DND-41 (cell line): ENCODE measurements at regions not wholly inside any gene's neighbourhood (a gene's known extent, or its start where the extent isn't known, plus 50 kb on each side); places are given as distances from the start of the nearest gene placed in this dataset.

Experiments used
- ATAC-seq: fragments of 200-7000 bp; cut with Tn5 transposase; 3 replicates; pipeline ENCODE4 v1.9.1; 2021; ENCODE audit warnings: low read depth; ENCODE audit not compliant: insufficient read depth
- DNase-seq: peaks from one replicate; pipeline ENCODE4 v3.0.0-alpha.2; 2020
- H2AFZ ChIP-seq: 2 replicates; pipeline ENCODE4 v1.6.0; 2012; ENCODE audit warnings: low read depth, low read length
- H3K27ac ChIP-seq: 2 replicates; pipeline ENCODE4 v1.5.1; 2012; ENCODE audit warnings: low read length, inconsistent platforms
- H3K27me3 ChIP-seq: fragments of 200-600 bp; sonication (generic); 2 replicates; pipeline ENCODE4 v1.6.0; 2012; ENCODE audit warnings: low read length, mild to moderate bottlenecking, inconsistent platforms; ENCODE audit not compliant: insufficient read depth, poor library complexity
- H3K36me3 ChIP-seq: 2 replicates; pipeline ENCODE4 v1.5.1; 2012; ENCODE audit warnings: low read length, inconsistent platforms; ENCODE audit not compliant: insufficient read depth
- H3K4me1 ChIP-seq: 2 replicates; pipeline ENCODE4 v1.5.1; 2012; ENCODE audit warnings: mild to moderate bottlenecking, low read length; ENCODE audit not compliant: insufficient read depth
- H3K4me2 ChIP-seq: 2 replicates; pipeline ENCODE4 v1.6.0; 2012; ENCODE audit warnings: mild to moderate bottlenecking, moderate library complexity, low read length, inconsistent platforms; ENCODE audit not compliant: insufficient read depth
- H3K4me3 ChIP-seq, 2 experiments: fragments of 200-600 bp in 1 of 2; shearing (Covaris generic) in 1 of 2; 2 replicates each; pipeline ENCODE4 v1.5.1; 2012 to 2016; ENCODE audit warnings: inconsistent platforms in 2 of 2, low read length in 2 of 2, mild to moderate bottlenecking in 2 of 2, low read depth in 1 of 2, moderate library complexity in 1 of 2
- H3K79me2 ChIP-seq: 2 replicates; pipeline ENCODE4 v1.6.0; 2012; ENCODE audit warnings: low read length, inconsistent platforms; ENCODE audit not compliant: insufficient read depth
- H3K9ac ChIP-seq: 2 replicates; pipeline ENCODE4 v1.6.0; 2012; ENCODE audit warnings: low read depth, mild to moderate bottlenecking, inconsistent platforms, low read length, moderate library complexity
- H3K9me3 ChIP-seq: 2 replicates; pipeline ENCODE4 v1.5.1; 2012; ENCODE audit warnings: low read length, moderate library complexity, mild to moderate bottlenecking, inconsistent platforms; ENCODE audit not compliant: insufficient read depth, severe bottlenecking
- H4K20me1 ChIP-seq: 2 replicates; pipeline ENCODE4 v1.6.0; 2012; ENCODE audit warnings: low read length; ENCODE audit not compliant: insufficient read depth
- CTCF ChIP-seq: IDR thresholded peaks from 2 replicates; pipeline ENCODE4 v1.5.1; 2012; ENCODE audit warnings: borderline replicate concordance, low read length, moderate library complexity, mild to moderate bottlenecking; ENCODE audit not compliant: poor library complexity, severe bottlenecking; ENCODE audit errors: extremely low read depth
- EZH2 ChIP-seq: IDR thresholded peaks from 3 replicates; pipeline ENCODE4 v1.6.1; 2012; ENCODE audit warnings: borderline replicate concordance, low read depth, mild to moderate bottlenecking, moderate library complexity, low read length, inconsistent platforms; ENCODE audit not compliant: severe bottlenecking

GRCh38 chr15:44873103-44873502 is 83.4 kb upstream of the TERB2 start:
- H3K36me3 ChIP-seq: no peaks in the 10 kb centered on the region
- H3K9me3 ChIP-seq: peaks cover 28% of the 10 kb centered on the region
- H3K4me3 ChIP-seq: no peak overlapping the region
- DNase-seq: no peak
- no peaks in the 10 kb centered on the region for H3K79me2 ChIP-seq
- no peak overlapping the region for H3K9ac ChIP-seq
- H2AFZ ChIP-seq: no peak overlapping the region
- H3K4me1 ChIP-seq: no peaks in the 10 kb centered on the region
- no peak overlapping the region for H3K27ac ChIP-seq
- no peaks in the 10 kb centered on the region for H3K27me3 ChIP-seq
- no peak for TF ChIP-seq EZH2
- TF ChIP-seq CTCF: no peak
- no peak for ATAC-seq
- H3K4me2 ChIP-seq: no peak overlapping the region
- no peaks in the 10 kb centered on the region for H4K20me1 ChIP-seq

GRCh38 chr15:44879066-44879465 is 77.4 kb upstream of the TERB2 start:
- peaks cover 38% of the 10 kb centered on the region for H3K9me3 ChIP-seq
- no peaks in the 10 kb centered on the region for H3K4me1 ChIP-seq
- H2AFZ ChIP-seq: no peak overlapping the region
- no peaks in the 10 kb centered on the region for H3K27me3 ChIP-seq
- H3K9ac ChIP-seq: no peak overlapping the region
- no peak overlapping the region for H3K27ac ChIP-seq
- H3K79me2 ChIP-seq: no peaks in the 10 kb centered on the region
- DNase-seq (no peak), ATAC-seq (no peak)
- H3K4me3 ChIP-seq: no peak overlapping the region
- TF ChIP-seq EZH2 (no peak), CTCF (no peak)
- H3K4me2 ChIP-seq: no peak overlapping the region
- H3K36me3 ChIP-seq: no peaks in the 10 kb centered on the region
- H4K20me1 ChIP-seq: no peaks in the 10 kb centered on the region

- Histone ChIP-seq H3K9me3 (peaks cover 15% of the 10 kb centered on the region), H3K4me3 (no peak overlapping the region), H2AFZ (no peak overlapping the region), H3K9ac (no peak overlapping the region), H4K20me1 (no peaks in the 10 kb centered on the region), H3K79me2 (no peaks in the 10 kb centered on the region), H3K4me2 (no peak overlapping the region), H3K27ac (no peak overlapping the region), H3K36me3 (no peaks in the 10 kb centered on the region), H3K4me1 (no peaks in the 10 kb centered on the region), H3K27me3 (no peaks in the 10 kb centered on the region)
- TF ChIP-seq EZH2 (no peak), CTCF (no peak)
- ATAC-seq (no peak), DNase-seq (no peak)
Measured at GRCh38 chr15:44882499-44882968, 74.0 kb upstream of the TERB2 start.
